ENCODE measurements at regions not wholly inside any gene's neighbourhood (a gene's known extent, or its start where the extent isn't known, plus 50 kb on each side); places are given as distances from the start of the nearest gene placed in this dataset.

- no peak for TF ChIP-seq CTCF (IDR thresholded peaks at IDR 0.05; ENCODE audit: low read depth, low read length)
- TF ChIP-seq EZH2phosphoT487 (IDR thresholded peaks at IDR 0.05; ENCODE audit: low read depth) = no peak
Measured at GRCh38 chr9:119509291-119509905, 140.2 kb upstream of the BRINP1 start.

Data from OCI-LY3 (cell line).